Adrenal gland (tissue), 9 donors: ENCODE measurements at regions not wholly inside any gene's neighbourhood (a gene's known extent, or its start where the extent isn't known, plus 50 kb on each side); places are given as distances from the start of the nearest gene placed in this dataset.

Experiments used
- DNase-seq, 7 donors: peaks; one replicate each; pipeline ENCODE4 v3.0.0-alpha.2; 2019 to 2020
- H3K27ac ChIP-seq, 5 donors: fragments of 200-600 bp; sonication (generic) in 4 of 5; 1 replicate in 3 of 5; 2 replicates in 2 of 5; pipeline versions ENCODE4 v1.5.1 to v1.8.0; 2016 to 2020; ENCODE audit warnings: mild to moderate bottlenecking in 1 of 5
- H3K27me3 ChIP-seq: fragments of 200-600 bp; 2 replicates; pipeline ENCODE4 v1.8.0; 2021
- H3K36me3 ChIP-seq, 2 donors: fragments of 200-600 bp; replicated peaks in 1 of 2; 1 replicate in 1 of 2; 2 replicates in 1 of 2; pipeline versions ENCODE4 v1.5.1 to v1.8.0; 2018 to 2022
- H3K4me1 ChIP-seq, 2 donors: fragments of 200-600 bp; replicated peaks in 1 of 2; 1 replicate in 1 of 2; 2 replicates in 1 of 2; pipeline versions ENCODE4 v1.5.1 to v1.8.0; 2018 to 2021
- H3K4me3 ChIP-seq, 4 donors: fragments of 200-600 bp; sonication (generic) in 3 of 4; one replicate each; pipeline ENCODE4 v1.5.1; 2016 to 2018
- H3K9me3 ChIP-seq, 3 donors: fragments of 200-600 bp; sonication (generic) in 1 of 3; replicated peaks in 1 of 3; 1 replicate in 2 of 3; 2 replicates in 1 of 3; pipeline versions ENCODE4 v1.5.1 to v1.8.0; 2016 to 2021
- CTCF ChIP-seq, 6 experiments: fragments of 450-650 bp in 4 of 6; fragments of 200-600 bp in 2 of 6; sonication (generic) in 1 of 6; IDR thresholded peaks; 1 replicate in 5 of 6; 2 replicates in 1 of 6; pipeline versions ENCODE4 v1.5.1 to v1.8.0; 2016 to 2021; ENCODE audit warnings: antibody characterized with exemption in 6 of 6, mild to moderate bottlenecking in 2 of 6, moderate library complexity in 1 of 6
- POLR2A ChIP-seq, 2 donors: fragments of 450-650 bp; IDR thresholded peaks; one replicate each; pipeline ENCODE4 v1.6.1; 2017; ENCODE audit warnings: antibody characterized with exemption in 2 of 2, mild to moderate bottlenecking in 2 of 2, moderate library complexity in 1 of 2
- WGBS, 4 donors: extraction: QIAGEN DNeasy Blood & Tissue Kit in 2 of 4; methylation state at CpG; one replicate each; pipeline versions ENCODE4 v1.1.5 to v1.1.7; 2013 to 2017; 5-methylcytosine and 5-hydroxymethylcytosine counted together
- intact Hi-C, 2 donors: fragments of 100-400 bp; cut with DNase I; formaldehyde crosslinking; loops; one replicate each; pipeline versions ENCODE4 v1.14.1 to v1.15.0; 2022 to 2023
- donor health status: healthy with polysubstance abuse.
- donor health status: Bipolar disorder and iron deficiency.
- donor health status: DM: yes; HTN: yes; CAD: no.
- donor health status: DM: no; HTN: no; CAD: no.
- donor health status: DM: no; HTN: no; CAD: no.

- Histone ChIP-seq H3K9me3 (no peaks in the 10 kb centered on the region), H3K4me1 (no peaks in the 10 kb centered on the region), H3K27ac (no peak overlapping the region), H3K36me3 (no peaks in the 10 kb centered on the region), H3K27me3 (no peaks in the 10 kb centered on the region), H3K4me3 (no peak overlapping the region)
- 71 to 83% (median 77%) methylated on average over 4 of the region's 4 CpGs for WGBS, 4 donors
- DNase-seq, result no peak
- intact Hi-C loops, result no loop called here
- TF ChIP-seq POLR2A (IDR thresholded peaks at IDR 0.05) (no peak), CTCF (IDR thresholded peaks at IDR 0.05) (no peak)
Observed at GRCh38 chr2:181366675-181367175, 90.5 kb upstream of the ITGA4 start.

GRCh38 chr2:181367411-181367810 is 89.8 kb upstream of the ITGA4 start:
- Histone ChIP-seq H3K4me1 (no peaks in the 10 kb centered on the region), H3K27me3 (no peaks in the 10 kb centered on the region), H3K4me3 (no peak overlapping the region), H3K9me3 (no peaks in the 10 kb centered on the region), H3K27ac (no peak overlapping the region), H3K36me3 (no peaks in the 10 kb centered on the region)
- intact Hi-C loops, result no loop called here
- WGBS, 4 donors, result 60 to 78% (median 66%) methylated on average over 3 of the region's 3 CpGs
- DNase-seq, result no peak
- no peak for TF ChIP-seq CTCF (IDR thresholded peaks at IDR 0.05)
- no peak for TF ChIP-seq POLR2A (IDR thresholded peaks at IDR 0.05)

- no peak overlapping the region for H3K27ac ChIP-seq
- no peaks in the 10 kb centered on the region for H3K27me3 ChIP-seq
- TF ChIP-seq CTCF (IDR thresholded peaks at IDR 0.05) (no peak), POLR2A (IDR thresholded peaks at IDR 0.05) (no peak)
- DNase-seq, result no peak
- no peaks in the 10 kb centered on the region for H3K9me3 ChIP-seq
- H3K4me3 ChIP-seq, result no peak overlapping the region
- intact Hi-C loops, result no loop called here
- H3K4me1 ChIP-seq, result no peaks in the 10 kb centered on the region
- WGBS, 4 donors, result 90 to 100% (median 93%) methylated on average over 2 of the region's 2 CpGs
- no peaks in the 10 kb centered on the region for H3K36me3 ChIP-seq
Observed at GRCh38 chr2:181367906-181368435, 89.2 kb upstream of the ITGA4 start.

- no peak for TF ChIP-seq POLR2A (IDR thresholded peaks at IDR 0.05)
- no peak for TF ChIP-seq CTCF (IDR thresholded peaks at IDR 0.05)
- 66 to 84% (median 78%) methylated on average over 3 of the region's 3 CpGs for WGBS, 4 donors
Observed at GRCh38 chr2:181370126-181370525, 87.1 kb upstream of the ITGA4 start.

More at GRCh38 chr2:181370126-181370525, 87.1 kb upstream of the ITGA4 start:
- no peaks in the 10 kb centered on the region for H3K4me1 ChIP-seq
- H3K4me3 ChIP-seq, result no peak overlapping the region
- H3K9me3 ChIP-seq, result no peaks in the 10 kb centered on the region
- intact Hi-C loops, result no loop called here
- no peaks in the 10 kb centered on the region for H3K36me3 ChIP-seq
- no peak for DNase-seq
- no peaks in the 10 kb centered on the region for H3K27me3 ChIP-seq
- H3K27ac ChIP-seq, result no peak overlapping the region
